Stomach (tissue), 4 donors: ENCODE measurements at regions not wholly inside any gene's neighbourhood (a gene's known extent, or its start where the extent isn't known, plus 50 kb on each side); places are given as distances from the start of the nearest gene placed in this dataset.

ENCODE experiments used
- EP300 ChIP-seq: sonication (generic); formaldehyde crosslinking; IDR thresholded peaks from one replicate; pipeline ENCODE4 v1.6.1; 2017; ENCODE audit warnings: antibody characterized with exemption
- POLR2A ChIP-seq, 4 donors: fragments of 450-650 bp; IDR thresholded peaks; one replicate each; pipeline ENCODE4 v1.6.1; 2016; ENCODE audit warnings: antibody characterized with exemption in 4 of 4, control low read depth in 2 of 4, mild to moderate bottlenecking in 1 of 4, moderate library complexity in 1 of 4
- POLR2AphosphoS5 ChIP-seq, 3 donors: sonication (generic); formaldehyde crosslinking; IDR thresholded peaks; one replicate each; pipeline ENCODE4 v1.6.1; 2016; ENCODE audit warnings: antibody characterized with exemption in 3 of 3
- TF ChIP-seq, protein P1 (sequence below), 7 experiments: fragments of 450-650 bp in 4 of 7; fragments of 200-600 bp in 3 of 7; sonication (generic) in 3 of 7; IDR thresholded peaks; one replicate each; pipeline ENCODE4 v1.5.1; 2016 to 2019; ENCODE audit warnings: antibody characterized with exemption in 7 of 7, control low read depth in 2 of 7, mild to moderate bottlenecking in 1 of 7

DNA sequence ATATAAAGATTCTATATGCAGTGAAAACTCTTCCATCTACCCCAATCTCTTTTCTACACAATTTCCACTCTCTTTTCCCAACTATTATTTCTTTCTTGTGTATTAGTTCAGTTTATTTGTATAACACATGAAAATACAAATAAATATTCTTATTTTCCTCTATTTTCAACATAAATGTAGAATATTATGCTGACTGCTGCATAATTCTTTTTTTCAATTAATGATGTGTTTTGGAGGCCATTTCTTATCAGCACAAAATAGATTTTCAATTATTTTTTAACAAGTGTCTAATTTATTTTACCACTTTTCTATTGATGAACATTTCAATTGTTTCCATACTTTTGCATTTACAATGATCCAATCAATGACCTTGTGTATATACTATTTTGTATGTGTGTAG is 557.7 kb upstream of the NR3C2 start:
- TF ChIP-seq, protein P1, sequence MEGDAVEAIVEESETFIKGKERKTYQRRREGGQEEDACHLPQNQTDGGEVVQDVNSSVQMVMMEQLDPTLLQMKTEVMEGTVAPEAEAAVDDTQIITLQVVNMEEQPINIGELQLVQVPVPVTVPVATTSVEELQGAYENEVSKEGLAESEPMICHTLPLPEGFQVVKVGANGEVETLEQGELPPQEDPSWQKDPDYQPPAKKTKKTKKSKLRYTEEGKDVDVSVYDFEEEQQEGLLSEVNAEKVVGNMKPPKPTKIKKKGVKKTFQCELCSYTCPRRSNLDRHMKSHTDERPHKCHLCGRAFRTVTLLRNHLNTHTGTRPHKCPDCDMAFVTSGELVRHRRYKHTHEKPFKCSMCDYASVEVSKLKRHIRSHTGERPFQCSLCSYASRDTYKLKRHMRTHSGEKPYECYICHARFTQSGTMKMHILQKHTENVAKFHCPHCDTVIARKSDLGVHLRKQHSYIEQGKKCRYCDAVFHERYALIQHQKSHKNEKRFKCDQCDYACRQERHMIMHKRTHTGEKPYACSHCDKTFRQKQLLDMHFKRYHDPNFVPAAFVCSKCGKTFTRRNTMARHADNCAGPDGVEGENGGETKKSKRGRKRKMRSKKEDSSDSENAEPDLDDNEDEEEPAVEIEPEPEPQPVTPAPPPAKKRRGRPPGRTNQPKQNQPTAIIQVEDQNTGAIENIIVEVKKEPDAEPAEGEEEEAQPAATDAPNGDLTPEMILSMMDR (IDR thresholded peaks at IDR 0.05): no peak
- TF ChIP-seq POLR2A (IDR thresholded peaks at IDR 0.05): no peak
- TF ChIP-seq EP300: no peak
- no peak for TF ChIP-seq POLR2AphosphoS5 (IDR thresholded peaks at IDR 0.05)
